GM18498 (cell line): ENCODE measurements at regions not wholly inside any gene's neighbourhood (a gene's known extent, or its start where the extent isn't known, plus 50 kb on each side); places are given as distances from the start of the nearest gene placed in this dataset.
A peak's percentile ranks its signal among the peaks of the same experiment; 100 is the strongest.

Experiments
- ATAC-seq: cut with Tn5 transposase; IDR thresholded peaks from one replicate; pipeline ENCODE4 v1.9.1; 2021; ENCODE audit warnings: mild to moderate bottlenecking, moderate library complexity; ENCODE audit not compliant: unreplicated experiment

DNA sequence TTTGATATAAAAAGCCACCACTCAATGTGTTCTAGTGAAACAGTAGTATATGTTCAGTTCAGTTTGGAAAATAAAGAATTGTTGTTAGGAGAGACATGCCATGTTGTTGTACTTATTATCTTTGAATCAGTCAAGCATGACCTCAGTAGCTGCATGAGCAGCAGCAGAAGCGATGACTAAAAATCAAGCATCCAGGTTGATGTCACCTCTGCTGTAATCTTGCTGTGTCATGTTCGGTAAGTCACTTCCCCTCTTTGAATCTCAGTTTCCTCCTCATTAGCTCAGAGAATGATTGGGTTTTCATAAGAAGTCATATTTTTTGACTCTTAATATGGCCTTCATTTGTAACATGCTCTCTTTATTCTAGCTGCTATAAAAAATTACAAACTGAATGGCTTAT is 428.4 kb upstream of the B3GALT2 start:
- ATAC-seq: peak; percentile 63

DNA sequence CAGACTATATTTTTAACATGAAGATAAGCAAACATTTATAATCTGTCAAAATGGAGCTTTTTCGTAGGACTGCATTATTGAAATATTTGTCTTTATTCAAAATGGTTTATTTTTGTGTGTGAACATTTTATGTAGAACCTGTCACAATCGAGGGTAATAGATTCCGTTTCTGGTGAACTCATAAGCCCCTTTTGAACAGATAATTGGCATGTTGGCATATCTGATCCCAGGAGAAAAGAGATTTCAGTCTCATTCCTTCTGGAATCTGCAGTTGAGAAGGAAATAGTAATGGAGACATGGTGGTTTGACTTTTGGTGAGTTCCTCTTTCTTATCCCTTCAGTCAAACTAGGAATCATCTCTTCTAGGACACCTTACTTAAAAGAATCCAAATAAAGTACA is 427.9 kb upstream of the B3GALT2 start:
- no peak for ATAC-seq

DNA sequence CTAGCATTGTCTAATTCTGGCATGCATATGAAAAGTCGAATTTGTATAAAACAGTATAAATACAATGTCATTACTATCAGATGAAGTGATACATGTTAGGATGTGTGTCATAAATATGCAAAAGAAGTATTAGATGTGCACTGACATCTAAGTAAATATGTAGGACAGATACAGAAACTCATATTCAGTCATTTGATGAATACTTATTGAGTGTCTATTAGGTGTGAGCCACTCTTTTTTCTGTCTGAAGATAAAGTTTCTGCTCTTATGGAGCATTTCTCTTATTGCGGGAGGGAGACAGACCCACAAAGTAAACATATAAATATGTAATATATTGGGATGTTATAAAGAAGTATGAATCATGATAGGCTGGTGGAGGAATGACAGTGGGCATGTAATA is 426.6 kb upstream of the B3GALT2 start:
- no peak for ATAC-seq

DNA sequence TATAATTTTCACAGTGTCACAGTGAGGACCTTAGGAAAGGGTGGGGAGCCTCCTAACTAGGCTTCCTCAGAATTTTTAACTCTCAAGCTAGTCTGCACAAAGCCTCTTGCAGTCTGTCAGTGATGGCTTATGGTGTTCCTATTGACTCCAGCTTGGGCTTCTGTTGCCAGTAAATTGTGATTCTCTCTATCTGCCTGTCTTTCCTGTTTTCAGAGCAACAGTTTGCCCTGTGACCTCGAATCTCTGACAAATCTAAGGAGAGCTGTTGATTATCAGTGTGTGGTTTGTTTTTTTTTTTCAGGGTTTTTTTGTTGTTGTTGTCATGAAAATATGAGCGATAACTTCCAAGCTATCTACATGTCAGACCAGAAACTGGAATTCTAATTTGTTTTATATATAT is 423.2 kb upstream of the B3GALT2 start:
- ATAC-seq: no peak

DNA sequence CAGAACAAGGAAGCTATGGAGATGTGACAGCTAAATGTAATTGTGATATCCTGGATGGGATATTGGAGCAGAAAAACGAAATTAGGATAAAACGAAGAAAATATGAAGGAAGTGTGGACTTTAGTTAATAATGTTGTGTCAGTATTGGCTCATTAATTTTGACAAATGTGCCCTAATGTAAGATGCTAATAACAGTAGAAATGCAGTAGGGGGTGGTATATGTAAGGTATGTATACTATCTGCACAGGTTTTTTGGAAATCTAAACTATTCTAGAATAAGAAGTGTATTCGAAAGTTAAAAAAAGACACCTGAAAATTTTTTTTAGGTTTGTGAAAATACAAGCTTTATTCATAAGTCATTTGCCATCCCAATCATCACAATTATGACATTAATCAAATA is 421.4 kb upstream of the B3GALT2 start:
- no peak for ATAC-seq

DNA sequence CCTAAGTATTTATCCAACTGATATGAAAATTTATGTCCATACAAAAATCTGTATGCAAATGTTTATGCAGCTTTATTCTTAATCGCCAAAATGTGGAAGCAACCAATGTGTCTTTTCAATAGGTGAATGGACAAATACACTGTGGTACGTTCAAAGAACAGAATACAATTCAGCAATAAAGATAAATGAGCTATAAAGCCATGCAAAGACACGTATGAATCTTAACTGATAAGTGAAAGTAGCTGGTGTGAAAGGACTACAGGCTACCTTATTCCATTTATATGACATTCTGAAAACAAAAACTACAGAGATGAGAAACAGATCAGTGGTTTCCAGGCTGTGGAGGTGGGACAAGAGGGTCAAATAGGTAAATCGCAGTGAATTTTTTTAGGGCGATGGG is 419.6 kb upstream of the B3GALT2 start:
- ATAC-seq: no peak

DNA sequence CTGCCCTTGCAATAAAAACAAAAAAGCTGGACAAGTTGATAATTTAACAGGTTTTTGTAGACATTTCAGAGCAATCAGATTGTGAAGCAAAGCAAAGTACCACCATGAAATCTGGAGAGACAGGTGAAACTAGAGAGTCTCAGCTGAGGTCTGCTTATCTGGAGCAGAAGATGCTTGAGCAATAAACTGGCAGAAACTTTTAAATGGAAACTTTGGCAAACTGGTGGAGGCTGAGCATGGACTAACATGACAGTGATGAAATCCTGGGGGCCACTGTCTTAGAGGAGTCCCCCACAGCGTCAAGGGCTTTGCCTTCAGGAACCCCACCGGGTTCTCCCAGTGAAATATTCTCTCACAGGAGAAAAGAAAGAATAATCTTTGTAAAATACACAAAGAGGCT is 416.3 kb upstream of the B3GALT2 start:
- ATAC-seq: no peak

DNA sequence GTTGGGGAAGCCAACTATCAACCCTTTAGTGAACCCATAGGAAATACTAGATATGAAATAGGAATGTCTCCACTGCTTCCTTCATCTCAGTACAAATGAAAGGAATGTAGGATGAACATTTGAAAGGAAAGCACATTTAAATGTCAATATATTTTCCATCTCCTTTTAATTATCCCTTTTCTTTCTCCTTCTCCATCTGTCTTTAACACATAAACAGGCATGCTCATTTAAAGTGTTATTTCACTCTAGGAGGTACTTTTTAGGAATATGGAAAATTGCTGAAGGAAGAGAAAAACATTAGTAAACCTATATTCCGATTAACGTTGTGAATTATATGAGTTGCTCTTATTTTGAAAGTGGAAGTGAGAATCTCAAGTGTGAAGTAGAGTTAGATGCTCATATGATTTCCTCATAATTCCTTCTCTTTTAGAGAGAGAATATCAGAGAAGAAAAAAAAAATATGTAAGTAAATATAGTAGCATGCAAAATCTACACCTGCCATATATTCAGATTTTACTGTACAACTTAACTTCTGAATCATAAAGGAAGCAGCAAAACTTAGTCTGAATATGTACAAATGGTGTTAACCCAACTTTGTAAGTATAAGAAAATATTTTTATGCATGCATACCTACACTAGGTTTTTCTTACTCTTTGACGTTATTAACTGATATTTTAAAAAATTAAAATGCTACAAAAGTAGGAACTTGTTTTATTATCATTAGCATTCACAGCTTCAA is 406.9 kb upstream of the B3GALT2 start:
- ATAC-seq: peak; percentile 48

DNA sequence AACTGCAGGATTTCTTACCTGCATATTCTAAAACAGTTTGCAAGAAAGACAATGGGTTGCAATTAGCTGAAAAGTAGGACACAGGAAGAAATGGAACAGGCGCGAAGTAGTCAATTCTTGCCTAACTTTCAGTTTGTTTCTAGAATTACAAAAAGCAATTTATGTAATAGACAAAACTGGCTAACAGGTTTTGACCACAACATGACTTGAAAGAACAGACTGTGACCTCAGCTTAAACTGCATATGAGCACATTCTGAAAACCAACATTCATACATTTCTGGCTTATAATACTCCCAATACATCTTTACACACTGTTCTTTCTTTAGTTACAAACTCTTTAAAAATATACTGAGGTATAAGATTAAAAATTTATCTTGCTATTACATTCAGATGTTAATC is 405.9 kb upstream of the B3GALT2 start:
- no peak for ATAC-seq

DNA sequence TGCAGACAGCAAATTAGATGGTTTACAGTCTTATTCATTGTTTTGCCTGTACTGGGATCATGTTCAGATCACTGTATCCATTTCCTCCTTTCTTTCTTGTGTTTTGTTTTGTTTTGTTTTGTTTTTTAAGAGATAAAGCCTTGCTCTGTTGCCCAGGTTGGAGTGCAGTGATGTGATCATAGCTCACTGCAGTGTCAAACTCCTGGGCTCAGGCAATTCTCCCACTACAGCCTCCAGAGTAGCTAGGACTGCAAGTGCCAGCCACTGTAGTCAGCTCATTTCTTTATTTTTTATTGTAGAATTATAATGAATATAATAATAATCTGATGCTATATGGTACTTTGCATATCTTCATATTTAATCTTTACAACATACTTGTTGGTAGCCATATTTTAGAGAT is 403.7 kb upstream of the B3GALT2 start:
- ATAC-seq: no peak

DNA sequence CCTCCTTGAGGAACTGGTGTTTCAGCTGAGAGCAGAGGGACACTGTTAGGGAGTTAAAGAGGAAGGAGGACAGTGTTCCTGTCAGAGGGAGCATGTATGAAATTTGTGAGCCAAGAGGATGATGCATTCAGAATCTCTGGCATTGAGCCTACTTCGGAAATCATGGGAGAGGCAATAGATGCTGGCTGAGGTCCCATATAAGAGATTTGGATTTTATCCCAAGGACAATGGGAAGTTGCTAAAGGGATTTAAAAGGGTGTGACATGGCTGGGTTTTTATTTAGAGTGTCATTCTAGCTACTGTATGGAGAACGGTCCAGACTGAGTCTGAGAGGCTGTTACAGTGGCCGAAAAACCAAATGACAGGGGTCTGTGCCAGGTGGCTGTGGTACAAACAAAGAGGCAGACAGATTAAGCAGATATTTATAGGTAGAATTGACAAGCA is 403.2 kb upstream of the B3GALT2 start:
- no peak for ATAC-seq

DNA sequence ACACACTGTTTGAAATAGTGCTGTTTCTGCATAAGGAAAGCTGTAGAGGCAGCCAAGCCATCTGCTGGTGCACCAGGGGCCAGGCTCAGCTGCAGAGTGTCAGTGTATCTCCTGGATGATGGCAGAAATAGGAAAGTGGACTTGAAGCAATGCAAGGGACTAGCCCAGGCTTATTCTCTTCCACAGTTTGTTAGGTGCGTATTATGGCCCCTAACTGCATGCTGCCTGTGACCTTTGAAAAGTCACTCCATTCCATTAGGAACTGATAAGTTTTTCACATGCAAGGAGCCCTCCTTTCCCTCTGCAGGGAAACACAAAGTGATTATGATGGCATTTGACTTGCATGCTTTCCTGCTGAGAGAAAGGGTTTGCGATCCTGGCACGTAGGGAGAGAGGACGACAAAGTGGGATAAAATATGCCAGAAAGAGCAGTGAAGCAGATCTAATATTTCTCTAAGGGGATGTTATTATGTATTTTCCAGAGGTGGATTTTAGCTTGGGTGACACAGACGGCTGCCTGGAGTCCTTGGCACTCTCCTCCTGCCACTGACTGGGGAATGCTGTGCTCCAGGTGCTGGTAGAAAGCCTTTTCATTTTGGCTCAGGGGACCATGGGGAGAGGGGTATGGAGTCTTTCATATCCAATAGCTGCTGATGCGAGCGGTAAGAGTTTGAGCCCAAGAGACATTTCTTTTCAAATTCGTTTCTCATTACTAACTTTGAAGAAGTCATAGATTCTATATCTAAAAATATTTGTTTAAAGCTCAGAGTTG is 402.1 kb upstream of the B3GALT2 start:
- ATAC-seq: no peak

DNA sequence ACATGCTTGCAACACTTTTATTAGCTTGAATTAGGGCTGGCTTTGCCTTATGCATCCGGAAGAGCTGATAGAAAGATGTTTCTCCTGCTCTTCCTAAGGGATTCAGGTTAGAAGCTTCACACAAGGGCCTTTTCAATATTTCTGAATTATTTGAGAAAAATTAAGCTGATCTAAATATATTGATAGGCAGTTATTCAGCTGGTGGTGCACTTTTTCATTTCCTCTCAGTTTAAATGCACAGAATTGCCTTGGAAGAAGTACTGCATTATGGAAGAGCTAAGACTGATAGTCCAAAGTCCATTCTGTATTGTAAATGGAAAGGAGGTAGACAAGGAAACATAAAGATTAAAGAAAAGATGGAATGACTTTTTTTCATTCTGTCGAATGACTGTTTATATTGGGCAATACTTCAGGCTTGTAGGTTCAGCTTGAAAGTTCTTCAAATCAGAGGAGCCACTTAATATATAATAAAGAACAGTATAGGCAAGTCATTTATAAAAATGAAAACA is 398.4 kb upstream of the B3GALT2 start:
- no peak for ATAC-seq

DNA sequence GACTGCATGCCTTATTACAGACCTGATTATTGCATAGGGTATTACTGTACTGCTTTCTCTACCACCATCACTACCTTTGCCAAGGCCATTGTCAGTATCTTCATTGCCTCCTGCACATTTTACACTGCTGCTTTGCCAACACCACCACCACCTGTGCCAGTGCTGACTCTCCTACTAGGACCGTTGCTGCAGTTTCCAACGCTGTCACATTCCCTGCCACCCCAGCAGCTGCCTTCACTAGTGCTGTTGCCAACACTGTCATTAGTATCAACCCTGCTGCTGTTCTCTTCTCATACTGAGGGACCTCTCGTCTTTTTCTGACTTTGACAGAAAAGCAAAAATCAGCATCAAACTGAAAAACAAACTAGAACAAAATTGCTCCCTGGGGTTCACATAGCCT is 394.9 kb upstream of the B3GALT2 start:
- no peak for ATAC-seq

DNA sequence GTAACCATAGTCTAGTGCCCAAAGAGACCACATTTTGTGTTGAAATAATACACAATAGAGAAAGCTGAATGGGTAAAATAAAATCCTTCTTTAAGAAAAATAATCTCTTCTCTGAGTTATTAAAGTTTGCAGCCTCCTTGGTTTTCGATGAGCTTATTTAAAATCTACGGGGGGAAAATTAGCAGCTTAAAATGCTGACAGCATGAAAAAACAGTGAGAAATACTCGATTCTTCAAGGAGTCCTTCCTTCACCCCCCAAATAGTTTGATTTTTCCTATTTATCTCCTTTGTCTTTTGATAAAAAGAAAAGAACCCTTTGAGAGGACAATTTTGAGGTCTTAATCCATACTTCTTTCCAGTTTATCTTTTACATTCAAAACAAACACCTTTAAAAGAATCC is 394.0 kb upstream of the B3GALT2 start:
- no peak for ATAC-seq

DNA sequence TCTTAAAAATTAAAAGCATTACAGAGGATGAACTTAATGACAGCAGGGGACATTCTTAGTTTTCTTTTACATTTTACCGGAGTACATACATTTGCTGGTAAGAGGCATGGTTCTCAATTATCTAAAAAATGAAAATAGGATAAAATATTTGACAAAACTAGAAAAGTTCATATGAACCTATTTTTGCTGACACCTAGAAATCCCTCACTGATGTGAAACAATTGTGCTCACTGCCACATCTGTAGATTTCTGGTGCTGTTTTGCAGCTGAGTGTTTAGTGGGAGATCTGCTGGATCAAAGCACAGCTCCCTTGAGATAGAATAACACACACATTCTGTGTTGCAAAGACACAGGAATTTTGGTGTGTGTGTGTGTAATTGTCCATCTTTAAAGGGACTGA is 392.9 kb upstream of the B3GALT2 start:
- ATAC-seq: no peak

DNA sequence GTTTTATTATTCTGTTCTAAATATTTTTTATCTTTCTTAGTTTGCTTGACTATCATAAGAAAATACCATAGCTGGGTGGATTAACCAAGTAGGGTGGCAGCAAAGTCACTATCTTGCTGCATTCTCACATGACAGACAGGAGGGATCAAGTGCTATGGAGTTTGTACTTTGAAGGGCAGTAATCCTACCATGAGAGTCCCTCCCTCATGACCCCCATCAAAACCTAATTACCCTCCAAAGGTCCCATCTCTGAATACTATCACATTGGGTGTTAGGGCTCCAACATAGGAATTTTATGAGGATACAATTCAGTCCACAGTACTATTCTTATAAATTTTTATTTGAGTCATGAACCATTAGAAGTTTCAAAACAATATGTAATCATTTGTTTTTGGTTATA is 388.5 kb upstream of the B3GALT2 start:
- ATAC-seq: no peak

DNA sequence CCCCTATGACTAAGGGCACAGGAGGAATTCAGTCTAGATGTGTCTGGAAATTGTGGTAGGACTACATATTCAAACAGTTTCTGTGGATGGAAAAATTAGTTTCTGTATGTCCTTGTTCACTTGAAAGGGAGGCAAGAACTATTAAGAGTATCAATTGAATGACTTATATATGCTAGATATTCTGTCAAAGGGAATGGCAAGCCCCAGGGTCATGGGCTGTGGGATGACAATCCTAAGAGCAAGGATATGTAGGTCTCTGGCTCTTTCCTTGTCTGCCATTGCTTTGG is 383.5 kb upstream of the B3GALT2 start:
- ATAC-seq: peak; percentile 30

DNA sequence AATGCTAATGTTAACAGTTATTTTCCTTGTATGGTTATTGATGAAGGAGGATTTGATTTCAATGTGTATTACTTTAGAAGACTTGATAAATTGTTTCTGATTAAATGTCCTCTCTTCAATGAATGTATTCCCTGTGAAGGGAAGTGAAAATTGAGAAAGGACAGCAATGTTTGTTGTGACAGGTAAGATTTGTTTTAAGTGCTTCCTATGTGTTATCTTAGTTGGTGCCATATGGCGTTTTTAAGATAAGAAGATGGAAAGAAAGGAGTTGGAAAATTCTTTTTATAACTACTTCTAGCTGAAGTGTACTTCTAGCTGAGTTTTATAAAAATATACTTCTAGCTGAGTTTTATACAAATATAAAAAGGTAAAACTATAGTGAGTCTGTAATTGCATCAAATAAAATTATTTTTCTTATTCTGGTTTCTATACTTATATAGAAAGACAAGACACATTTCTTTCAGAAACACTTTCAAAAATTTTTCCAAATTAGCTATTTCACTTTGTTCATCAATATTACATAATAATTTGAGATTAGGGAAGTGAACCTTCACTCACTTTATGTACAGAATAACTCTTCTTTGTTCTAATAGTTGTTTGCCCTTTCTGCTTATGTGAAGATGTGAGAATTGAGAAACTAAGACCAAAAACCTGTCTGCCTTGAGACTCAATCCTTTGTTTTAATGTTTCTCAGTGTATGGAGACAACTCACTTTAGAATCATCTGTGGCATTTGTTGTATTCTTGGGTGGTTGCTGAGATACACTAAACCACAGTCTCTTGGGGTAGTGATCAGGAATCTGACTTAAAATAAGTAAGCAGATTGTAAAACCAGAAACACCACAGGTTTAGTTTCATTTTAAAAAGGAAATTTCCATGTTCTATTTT is 382.9 kb upstream of the B3GALT2 start:
- peak; percentile 74 for ATAC-seq

DNA sequence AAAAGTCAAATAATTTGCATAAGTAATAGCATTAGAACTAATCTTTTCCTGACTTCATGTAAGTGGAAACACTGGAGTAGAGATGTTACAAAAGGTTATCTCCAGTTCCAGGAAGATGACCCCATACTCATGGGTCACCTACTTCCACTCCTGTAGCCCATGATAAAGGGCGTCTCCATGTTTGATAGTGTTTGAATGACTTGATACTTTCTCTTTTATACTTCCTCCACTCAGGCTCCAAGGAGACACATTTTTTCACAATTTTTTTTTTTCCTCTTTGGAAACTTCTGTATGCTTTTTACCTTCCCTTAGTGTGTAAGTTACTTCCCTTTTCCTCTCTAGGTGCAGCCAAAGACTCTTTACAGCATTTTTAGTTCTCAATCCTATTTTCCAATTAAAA is 382.1 kb upstream of the B3GALT2 start:
- ATAC-seq: no peak

DNA sequence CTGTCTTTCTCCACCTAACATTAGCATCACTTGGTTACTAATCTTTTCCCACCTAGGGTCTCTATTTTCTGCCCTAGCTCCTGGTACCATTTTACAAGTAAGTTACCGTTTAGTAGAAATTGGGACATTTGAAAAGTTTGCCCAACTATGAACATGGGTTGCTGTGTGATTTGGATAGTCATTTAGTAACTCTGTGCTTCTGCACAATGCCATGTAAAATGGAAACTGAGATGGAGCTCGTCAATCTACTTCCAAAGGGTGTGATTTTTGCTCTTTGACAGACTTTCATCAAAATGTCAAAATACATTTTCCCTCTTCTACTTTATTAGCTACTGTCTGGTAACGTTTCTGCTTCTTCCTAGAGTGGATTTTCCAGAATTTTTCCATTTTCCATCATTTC is 381.5 kb upstream of the B3GALT2 start:
- no peak for ATAC-seq

DNA sequence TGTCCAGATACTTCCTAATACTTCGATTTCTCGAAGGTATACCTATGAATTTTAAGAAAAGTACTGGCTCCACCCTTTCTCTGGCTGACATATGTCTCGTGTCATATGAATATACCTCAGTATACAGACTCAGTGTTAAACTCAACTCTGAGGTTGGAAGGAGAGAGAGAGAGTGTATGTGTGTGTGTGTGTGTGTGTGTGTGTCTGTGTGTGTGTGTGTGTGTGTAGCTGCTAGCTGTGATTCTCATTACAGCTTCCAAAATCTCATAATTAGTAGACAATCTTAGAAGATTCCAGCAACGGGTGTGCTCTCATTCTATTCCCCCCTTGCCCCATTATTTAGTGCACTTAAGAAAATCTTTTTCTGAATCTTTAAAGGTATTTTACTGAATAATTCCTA is 380.3 kb upstream of the B3GALT2 start:
- no peak for ATAC-seq
